Astrocyte of the spinal cord (primary cell): ENCODE measurements at regions not wholly inside any gene's neighbourhood (a gene's known extent, or its start where the extent isn't known, plus 50 kb on each side); places are given as distances from the start of the nearest gene placed in this dataset.
A peak's percentile ranks its signal among the peaks of the same experiment; 100 is the strongest.
"Not testable (repeated sequence)": the region's sequence is repeated elsewhere in the genome, so short reads cannot be mapped to it uniquely, and the experiment has no call there.

Experiments used
- DNase-seq: peaks from one replicate; pipeline ENCODE4 v3.0.0; 2011; ENCODE audit warnings: low read depth, low spot score
- H3K4me3 ChIP-seq: 2 replicates; pipeline ENCODE4 v1.5.1; 2011; ENCODE audit warnings: low read depth, mild to moderate bottlenecking, low read length, moderate library complexity
- CTCF ChIP-seq: IDR thresholded peaks from 2 replicates; pipeline ENCODE4 v1.5.1; 2012; ENCODE audit warnings: low read depth, mild to moderate bottlenecking, low read length, inconsistent platforms
- in situ Hi-C: cut with HindIII; loops from 2 replicates; pipeline ENCODE4 v1.10.0; 2017; ENCODE audit warnings: low sequenced_read_pairs

GRCh38 chr15:58361273-58361759 is 70.5 kb upstream of the LIPC start:
- TF ChIP-seq CTCF = no peak
- in situ Hi-C loops = no loop called here
- no peak overlapping the region for H3K4me3 ChIP-seq
- DNase-seq = peak; percentile 86

GRCh38 chr15:58362262-58362922 is 69.4 kb upstream of the LIPC start:
- no peak for TF ChIP-seq CTCF
- no peak for DNase-seq
- in situ Hi-C loops = no loop called here
- H3K4me3 ChIP-seq = no peak overlapping the region

- DNase-seq, in situ Hi-C loops, H3K4me3 ChIP-seq: not testable (repeated sequence)
These were observed 68.7 kb upstream of the LIPC start for GRCh38 chr15:58363118-58363517.

- DNase-seq, H3K4me3 ChIP-seq, in situ Hi-C loops: not testable (repeated sequence)
These were observed 68.1 kb upstream of the LIPC start for GRCh38 chr15:58363673-58364072.

- DNase-seq, in situ Hi-C loops, H3K4me3 ChIP-seq: not testable (repeated sequence)
These were observed 66.7 kb upstream of the LIPC start for GRCh38 chr15:58365098-58365497.

GRCh38 chr15:58369261-58369701 is 62.5 kb upstream of the LIPC start:
- DNase-seq = peak; percentile 71
- in situ Hi-C loops = no loop called here
- no peak overlapping the region for H3K4me3 ChIP-seq
- no peak for TF ChIP-seq CTCF

- H3K4me3 ChIP-seq = no peak overlapping the region
- no peak for TF ChIP-seq CTCF
- no peak for DNase-seq
- in situ Hi-C loops = no loop called here
These were observed 61.8 kb upstream of the LIPC start for GRCh38 chr15:58369956-58370355.

- no peak for TF ChIP-seq CTCF
- H3K4me3 ChIP-seq = no peak overlapping the region
- in situ Hi-C loops = no loop called here
- no peak for DNase-seq
These were observed 57.6 kb upstream of the LIPC start for GRCh38 chr15:58374147-58374546.
